NOMO-1 treated with DMSO at 0.1 percent for 48 hours (cell line): ENCODE measurements at regions not wholly inside any gene's neighbourhood (a gene's known extent, or its start where the extent isn't known, plus 50 kb on each side); places are given as distances from the start of the nearest gene placed in this dataset.

Source experiments
- DNase-seq: peaks from one replicate; lab custom pipeline; 2025; ENCODE audit not compliant: unreplicated experiment; lab: John Stamatoyannopoulos, UW

DNA sequence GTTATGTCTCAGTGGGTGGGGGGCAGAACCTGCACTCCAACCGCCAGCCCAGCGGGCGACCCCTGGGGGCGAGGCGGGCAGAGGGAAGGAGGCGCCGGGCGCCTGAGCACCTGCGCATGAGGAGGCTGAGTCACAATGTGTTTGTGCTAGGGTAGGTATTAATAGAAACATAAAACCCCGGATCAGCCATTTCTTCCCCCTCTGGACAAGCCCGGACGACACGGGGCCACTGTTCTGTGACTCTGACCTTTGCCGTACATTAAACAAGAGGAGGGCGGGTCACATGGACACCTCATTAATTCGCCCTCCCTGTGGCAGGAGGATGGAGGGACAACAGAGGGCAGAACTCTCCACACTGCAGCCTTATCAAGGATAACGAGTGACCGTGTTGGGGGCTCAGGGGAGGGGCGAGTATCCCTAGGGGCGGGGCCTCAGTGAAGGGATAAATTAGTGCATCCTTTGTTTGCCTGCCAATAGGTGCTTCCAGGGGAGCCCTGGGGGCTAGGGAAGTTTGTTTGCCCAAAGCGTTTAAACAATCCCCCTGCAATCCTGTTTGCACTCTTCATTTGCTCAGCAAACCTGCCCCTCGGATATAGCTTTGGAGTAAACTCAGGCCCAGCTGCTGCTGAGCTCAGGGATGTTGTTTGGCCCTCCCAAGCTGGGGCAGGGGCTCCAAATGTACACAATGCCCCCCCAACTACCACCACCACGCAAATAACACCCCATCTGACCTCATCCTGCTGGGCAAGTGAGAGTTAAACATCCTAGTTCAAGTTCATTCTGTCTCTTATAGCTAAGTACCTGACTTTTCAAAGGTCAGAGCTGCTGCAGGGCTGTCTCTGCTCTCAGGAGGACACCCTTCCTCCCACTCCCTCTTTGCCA is 171.2 kb upstream of the GLI2 start:
- DNase-seq = no peak

- DNase-seq = no peak
Measured at GRCh38 chr2:120565095-120565460, 170.6 kb upstream of the GLI2 start.

- no peak for DNase-seq
Measured at GRCh38 chr2:120565929-120566328, 169.7 kb upstream of the GLI2 start.

- no peak for DNase-seq
Measured at GRCh38 chr2:120566331-120567035, 169.2 kb upstream of the GLI2 start.

- DNase-seq = no peak
Measured at GRCh38 chr2:120567128-120567527, 168.5 kb upstream of the GLI2 start.

GRCh38 chr2:120568089-120568974 is 167.3 kb upstream of the GLI2 start:
- no peak for DNase-seq

DNA sequence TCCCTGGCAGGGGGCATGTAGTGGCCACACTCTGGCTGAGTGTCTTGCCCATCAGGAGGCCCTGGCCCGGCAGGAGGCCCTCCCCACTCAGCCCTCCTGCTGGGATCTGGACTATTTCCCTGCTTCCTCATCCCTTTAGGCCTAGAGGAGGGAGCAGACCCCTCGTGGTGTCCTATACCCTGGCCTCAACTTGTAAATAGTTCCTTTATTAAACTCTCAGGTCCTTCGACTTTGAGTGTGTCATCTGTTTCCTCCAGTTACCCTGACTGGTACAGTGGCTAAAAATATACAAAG is 166.7 kb upstream of the GLI2 start:
- DNase-seq = no peak

DNA sequence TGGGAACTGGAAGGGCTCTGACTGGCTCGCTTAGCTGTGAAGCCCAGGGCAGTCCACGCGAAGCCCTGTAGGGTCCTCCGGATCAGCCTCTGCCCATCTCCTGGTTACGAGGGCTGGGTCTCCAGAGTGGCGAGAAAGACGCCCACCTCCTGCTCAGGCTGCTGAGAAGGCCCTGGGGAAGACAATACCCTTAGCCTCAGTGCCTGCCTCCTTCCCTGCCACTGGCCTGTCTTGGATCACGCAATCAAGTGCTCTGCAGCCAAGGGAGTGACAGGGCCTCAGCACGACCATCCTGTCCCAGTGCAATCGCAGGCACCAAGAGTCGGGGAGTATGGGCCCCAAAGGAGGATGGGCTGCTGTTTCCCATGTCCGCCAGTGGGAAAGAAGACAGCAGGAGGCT is 165.7 kb upstream of the GLI2 start:
- no peak for DNase-seq

GRCh38 chr2:120570546-120570945 is 165.1 kb upstream of the GLI2 start:
- no peak for DNase-seq

DNA sequence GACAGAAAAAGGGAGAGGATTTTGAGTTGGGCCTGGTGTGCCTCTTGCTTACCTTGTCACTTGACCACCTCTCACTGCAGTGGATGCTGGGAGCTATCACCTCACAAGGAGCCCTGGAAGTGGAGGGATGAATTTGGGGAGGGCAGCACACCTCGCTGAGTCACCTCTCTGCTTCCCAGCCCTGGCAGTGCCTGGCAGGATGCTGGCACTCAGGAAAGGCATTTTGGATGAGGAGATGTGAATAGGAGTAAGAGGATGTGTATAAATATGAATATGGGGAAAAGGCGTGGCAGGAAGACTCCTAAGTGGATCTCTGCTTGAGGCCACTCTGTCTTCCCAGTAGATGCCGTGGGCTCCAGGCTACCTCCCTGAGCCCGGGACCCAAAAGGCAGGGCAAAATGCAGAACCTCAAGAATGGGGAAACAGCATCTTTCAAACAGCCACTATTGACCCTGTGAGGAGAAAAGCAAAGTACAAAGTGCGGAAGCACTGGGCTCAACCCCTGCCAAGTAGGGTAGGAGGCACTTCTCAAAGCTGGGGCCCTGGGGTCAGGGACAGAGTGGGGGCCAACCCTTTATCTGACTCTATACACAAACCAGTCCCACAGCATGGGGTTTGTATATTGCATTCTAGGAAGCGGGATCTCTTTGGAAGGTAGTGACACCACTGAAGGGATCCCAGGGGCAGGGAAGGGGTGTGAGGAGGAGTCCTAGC is 164.5 kb upstream of the GLI2 start:
- no peak for DNase-seq

GRCh38 chr2:120572226-120572625 is 163.4 kb upstream of the GLI2 start:
- DNase-seq = no peak

GRCh38 chr2:120574620-120575019 is 161.0 kb upstream of the GLI2 start:
- DNase-seq = no peak

GRCh38 chr2:120575966-120576365 is 159.7 kb upstream of the GLI2 start:
- DNase-seq = no peak

DNA sequence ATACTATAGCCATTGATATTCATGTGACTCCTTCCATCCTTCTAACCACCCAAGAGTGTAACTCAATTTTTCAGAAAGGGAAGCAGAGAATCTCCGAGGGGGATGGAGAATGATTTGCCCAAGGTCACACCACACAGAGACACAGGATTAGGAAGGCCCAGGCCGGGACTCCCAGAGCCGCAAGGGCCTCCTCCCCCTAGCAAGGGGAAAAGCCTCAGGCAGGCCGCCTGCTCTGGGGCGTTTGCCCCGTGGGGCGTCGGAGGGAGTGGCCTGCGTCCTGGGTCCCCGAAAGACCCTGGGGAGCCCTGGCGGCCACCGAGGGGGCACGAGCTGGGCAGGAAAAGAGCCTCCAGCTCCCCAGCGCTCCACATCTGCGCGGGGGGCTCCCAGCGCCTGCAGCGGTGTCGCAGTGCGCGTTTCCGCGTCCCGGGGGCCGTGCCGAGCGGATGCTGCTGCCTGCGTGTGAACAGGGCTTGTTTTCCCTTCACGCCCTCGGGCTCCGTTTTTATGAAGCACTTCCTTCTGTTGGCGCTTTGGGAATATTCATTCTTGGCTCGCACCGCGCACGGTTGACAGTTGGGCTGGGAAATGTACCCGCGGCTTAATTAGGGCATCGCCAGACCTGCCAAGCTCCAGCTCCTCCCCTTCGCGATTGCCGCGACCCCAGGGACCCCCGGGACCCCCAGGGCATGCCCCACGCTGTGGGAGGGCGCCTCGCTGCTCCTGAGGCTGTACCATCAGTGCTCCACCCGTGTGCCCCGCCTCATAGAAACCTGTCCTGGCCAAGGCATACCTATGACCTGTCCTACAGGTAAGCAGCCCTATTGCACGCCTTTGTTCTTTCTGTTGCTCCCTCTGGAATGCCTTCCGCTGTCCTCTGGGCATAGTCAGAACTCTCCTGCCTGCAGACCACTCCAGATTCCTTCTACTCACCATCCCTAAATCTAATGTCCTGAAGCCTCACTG is 158.9 kb upstream of the GLI2 start:
- DNase-seq = no peak

DNA sequence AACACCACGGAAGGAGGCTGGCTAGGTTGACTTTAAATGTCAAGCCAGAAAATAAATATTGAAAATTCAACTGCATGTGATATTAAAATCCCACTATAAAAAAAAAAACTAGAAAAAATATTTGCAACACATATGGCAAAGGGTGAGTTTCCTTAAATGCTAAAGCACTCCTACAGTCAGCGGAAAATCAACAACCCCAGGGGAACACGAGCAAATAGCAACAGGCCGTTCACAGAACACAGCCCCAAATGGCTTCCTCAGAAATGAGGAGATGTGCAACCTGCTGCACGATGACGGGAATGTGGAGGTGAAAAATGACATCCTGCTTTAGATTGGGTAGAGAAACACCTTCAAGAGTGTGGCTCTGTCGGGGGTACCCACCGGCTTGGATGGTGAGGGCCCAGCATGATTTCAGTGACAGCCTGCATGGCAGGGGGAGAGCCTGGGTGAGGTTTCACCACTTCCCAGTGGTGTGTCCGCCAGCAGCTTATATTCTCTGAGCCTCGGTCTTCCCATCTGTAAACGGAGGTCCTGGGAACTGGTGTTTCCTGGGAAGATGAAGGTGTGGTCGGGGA is 157.9 kb upstream of the GLI2 start:
- no peak for DNase-seq

DNA sequence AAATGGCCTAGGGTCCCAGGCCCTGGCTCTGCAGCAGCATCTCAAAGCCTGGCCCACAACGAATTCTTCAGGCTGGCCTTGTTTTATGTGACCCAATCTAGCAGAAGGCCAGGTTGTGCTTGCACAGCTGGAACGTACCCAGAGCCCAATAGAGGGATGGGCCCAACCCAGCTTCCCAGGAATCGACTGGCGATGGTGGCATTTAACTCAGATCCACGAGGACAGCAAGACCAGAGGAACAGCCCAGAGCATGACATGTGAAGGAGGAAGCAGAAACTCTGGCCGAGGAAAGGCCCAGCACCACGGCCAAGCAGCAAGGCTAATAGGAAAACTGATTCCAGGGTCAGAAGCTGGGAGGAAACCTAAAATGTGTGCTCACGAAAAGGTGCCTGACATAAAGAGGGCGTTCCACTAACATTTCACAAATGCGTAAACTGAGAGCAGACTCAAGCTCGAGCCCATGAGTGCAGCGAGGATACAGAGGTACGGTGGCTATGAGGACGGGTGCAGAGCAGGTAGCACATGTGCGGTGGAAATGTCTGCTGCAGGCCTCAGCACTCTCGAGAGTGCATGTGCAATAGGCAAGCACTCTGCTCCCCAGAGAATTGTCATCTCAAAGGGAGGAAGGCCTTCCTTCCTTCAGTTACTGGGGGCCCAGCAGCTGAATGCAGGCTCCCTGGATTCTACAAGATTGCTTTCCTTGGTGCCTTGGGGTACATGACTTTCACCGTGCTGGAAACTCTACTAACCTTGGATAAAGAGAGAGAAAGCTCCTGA is 156.9 kb upstream of the GLI2 start:
- DNase-seq = no peak

- no peak for DNase-seq
Measured at GRCh38 chr2:120579916-120580685, 155.6 kb upstream of the GLI2 start.

GRCh38 chr2:120580709-120581108 is 155.0 kb upstream of the GLI2 start:
- no peak for DNase-seq
